Upper lobe of left lung (tissue), 4 donors: ENCODE measurements at regions not wholly inside any gene's neighbourhood (a gene's known extent, or its start where the extent isn't known, plus 50 kb on each side); places are given as distances from the start of the nearest gene placed in this dataset.

Source experiments
- CTCF ChIP-seq, 6 experiments: fragments of 450-650 bp in 4 of 6; fragments of 200-600 bp in 2 of 6; sonication (generic) in 2 of 6; IDR thresholded peaks; one replicate each; pipeline ENCODE4 v1.5.1; 2016 to 2019; ENCODE audit warnings: antibody characterized with exemption in 6 of 6
- EP300 ChIP-seq, 4 donors: sonication (generic); formaldehyde crosslinking; IDR thresholded peaks; one replicate each; pipeline ENCODE4 v1.5.1; 2017; ENCODE audit warnings: antibody characterized with exemption in 4 of 4, control low read depth in 2 of 4
- POLR2A ChIP-seq, 4 donors: fragments of 450-650 bp; IDR thresholded peaks; one replicate each; pipeline ENCODE4 v1.5.1; 2016 to 2017; ENCODE audit warnings: antibody characterized with exemption in 4 of 4, mild to moderate bottlenecking in 2 of 4
- POLR2AphosphoS5 ChIP-seq, 2 donors: sonication (generic); formaldehyde crosslinking; IDR thresholded peaks; one replicate each; pipeline ENCODE4 v1.5.1; 2017; ENCODE audit warnings: antibody characterized with exemption in 2 of 2

- TF ChIP-seq CTCF (IDR thresholded peaks at IDR 0.05) (no peak), POLR2A (IDR thresholded peaks at IDR 0.05) (no peak), POLR2AphosphoS5 (IDR thresholded peaks at IDR 0.05) (no peak), EP300 (IDR thresholded peaks at IDR 0.05) (no peak)
Measured at GRCh38 chr3:83625261-83625660, 1333.5 kb upstream of the CADM2 start.
